GM13977 (cell line): ENCODE measurements at regions not wholly inside any gene's neighbourhood (a gene's known extent, or its start where the extent isn't known, plus 50 kb on each side); places are given as distances from the start of the nearest gene placed in this dataset.
"Not testable (repeated sequence)": the region's sequence is repeated elsewhere in the genome, so short reads cannot be mapped to it uniquely, and the experiment has no call there.

Source experiments
- DNase-seq: peaks from one replicate; pipeline ENCODE4 v3.0.0; 2012; ENCODE audit warnings: low spot score
- in situ Hi-C: fragments of 300-500 bp; cut with MboI; formaldehyde crosslinking; loops from one replicate; pipeline ENCODE4 v1.12.0; 2022; ENCODE audit warnings: low sequenced_read_pairs, low pct_unique_long_range_greater_than_20kb, mixed read lengths, inconsistent platforms; ENCODE audit not compliant: unreplicated experiment
- TF ChIP-seq, protein P1 (sequence below): IDR thresholded peaks from 2 replicates; pipeline ENCODE4 v1.5.1; 2012; ENCODE audit warnings: mild to moderate bottlenecking, control low read depth; ENCODE audit not compliant: insufficient read depth; ENCODE audit errors: extremely low read depth, missing control alignments

DNA sequence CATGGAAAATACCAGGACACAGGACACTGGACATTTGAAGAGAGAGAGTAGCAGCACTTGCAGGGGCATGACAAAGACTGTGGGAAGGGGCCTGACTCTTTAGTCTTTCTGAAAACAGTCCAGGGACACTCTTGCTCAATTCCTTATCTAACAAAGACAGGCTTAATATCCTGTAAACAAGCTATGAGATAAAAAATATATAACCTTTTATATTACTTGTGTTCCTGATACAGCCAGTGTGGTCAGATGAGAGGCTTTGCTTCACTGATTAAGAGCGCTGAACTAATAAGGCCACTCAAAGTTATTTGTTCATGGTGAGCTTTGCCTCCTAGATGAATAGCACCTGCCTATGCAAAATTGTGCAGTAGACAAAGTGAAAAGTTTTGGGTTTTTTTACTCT is 518.7 kb downstream of the LRRC70 start:
- in situ Hi-C loops: no loop called here
- no peak for DNase-seq
- TF ChIP-seq, protein P1, sequence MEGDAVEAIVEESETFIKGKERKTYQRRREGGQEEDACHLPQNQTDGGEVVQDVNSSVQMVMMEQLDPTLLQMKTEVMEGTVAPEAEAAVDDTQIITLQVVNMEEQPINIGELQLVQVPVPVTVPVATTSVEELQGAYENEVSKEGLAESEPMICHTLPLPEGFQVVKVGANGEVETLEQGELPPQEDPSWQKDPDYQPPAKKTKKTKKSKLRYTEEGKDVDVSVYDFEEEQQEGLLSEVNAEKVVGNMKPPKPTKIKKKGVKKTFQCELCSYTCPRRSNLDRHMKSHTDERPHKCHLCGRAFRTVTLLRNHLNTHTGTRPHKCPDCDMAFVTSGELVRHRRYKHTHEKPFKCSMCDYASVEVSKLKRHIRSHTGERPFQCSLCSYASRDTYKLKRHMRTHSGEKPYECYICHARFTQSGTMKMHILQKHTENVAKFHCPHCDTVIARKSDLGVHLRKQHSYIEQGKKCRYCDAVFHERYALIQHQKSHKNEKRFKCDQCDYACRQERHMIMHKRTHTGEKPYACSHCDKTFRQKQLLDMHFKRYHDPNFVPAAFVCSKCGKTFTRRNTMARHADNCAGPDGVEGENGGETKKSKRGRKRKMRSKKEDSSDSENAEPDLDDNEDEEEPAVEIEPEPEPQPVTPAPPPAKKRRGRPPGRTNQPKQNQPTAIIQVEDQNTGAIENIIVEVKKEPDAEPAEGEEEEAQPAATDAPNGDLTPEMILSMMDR: no peak

DNA sequence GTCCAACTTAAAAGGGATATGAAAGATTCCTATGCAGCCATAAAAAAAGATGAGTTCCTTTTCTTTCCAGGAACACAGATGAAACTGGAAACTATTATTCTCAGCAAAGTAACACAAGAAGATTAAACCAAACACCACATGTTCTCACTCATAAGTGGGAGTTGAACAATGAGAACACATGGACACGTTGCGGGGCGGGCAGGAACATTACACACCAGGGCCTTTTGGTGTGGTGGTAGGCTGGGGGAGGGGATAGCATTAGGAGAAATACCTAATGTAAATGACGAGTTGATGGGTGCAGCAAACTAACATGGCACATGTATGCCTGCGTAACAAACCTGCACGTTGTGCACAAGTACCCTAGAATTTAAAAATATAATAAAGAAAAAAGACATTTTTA is 516.1 kb downstream of the LRRC70 start:
- in situ Hi-C loops: no loop called here
- TF ChIP-seq, protein P1: no peak
- no peak for DNase-seq

DNA sequence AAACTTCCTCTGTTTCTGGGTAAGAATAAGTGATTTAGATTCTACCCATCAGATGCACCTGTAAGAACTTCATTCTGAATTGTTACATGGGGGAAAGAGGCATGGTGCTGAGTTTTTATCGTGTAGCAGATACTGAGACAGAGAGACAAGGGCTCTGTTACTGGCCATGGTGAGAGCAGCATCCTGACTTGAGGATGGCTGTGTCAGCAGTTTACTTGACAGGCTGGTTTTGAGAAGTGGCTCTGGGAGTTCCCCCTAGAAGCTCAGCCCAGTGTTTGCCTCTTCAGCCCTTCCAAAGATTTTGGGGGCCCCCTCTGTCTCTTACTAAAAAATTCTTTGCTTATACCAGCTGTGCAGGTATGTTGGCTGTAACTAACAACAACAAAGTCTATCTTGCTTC is 510.5 kb downstream of the LRRC70 start:
- in situ Hi-C loops: no loop called here
- DNase-seq: no peak

DNA sequence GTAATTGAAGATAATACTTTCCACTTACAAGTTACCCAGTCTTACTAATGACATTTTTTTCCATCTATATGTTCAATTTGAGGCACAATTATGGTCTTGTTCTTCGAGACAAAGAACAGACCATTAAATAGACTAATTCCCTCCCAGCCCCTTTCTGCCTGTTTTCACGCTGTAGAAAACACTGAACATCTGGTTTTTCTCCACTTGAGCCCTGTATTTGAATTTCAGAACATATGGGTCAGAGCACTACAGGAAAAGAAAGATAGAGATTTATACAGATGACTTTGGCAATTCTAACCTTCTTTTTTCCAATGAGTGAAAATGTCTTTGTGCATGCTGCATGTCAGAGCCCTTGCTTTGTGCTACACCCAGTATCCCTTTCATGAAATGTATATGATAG is 506.9 kb downstream of the LRRC70 start:
- TF ChIP-seq, protein P1: no peak
- DNase-seq: no peak

More for the DNA sequence above, 510.5 kb downstream of the LRRC70 start:
- TF ChIP-seq, protein P1: no peak

DNA sequence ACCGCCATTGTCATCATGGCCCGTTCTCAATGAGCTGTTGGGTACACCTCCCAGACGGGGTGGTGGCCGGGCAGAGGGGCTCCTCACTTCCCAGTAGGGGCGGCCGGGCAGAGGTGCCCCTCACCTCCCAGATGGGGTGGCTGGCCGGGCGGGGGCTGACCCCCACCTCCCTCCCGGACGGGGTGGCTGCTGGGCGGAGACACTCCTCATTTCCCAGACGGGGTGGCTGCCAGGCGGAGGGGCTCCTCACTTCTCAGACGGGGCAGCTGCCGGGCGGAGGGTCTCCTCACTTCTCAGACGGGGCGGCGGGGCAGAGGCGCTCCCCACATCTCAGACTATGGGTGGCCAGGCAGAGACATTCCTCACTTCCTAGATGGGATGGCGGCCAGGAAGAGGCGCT is 505.1 kb downstream of the LRRC70 start:
- in situ Hi-C loops, DNase-seq: not testable (repeated sequence)

More for the DNA sequence above, 506.9 kb downstream of the LRRC70 start:
- in situ Hi-C loops: no loop called here

DNA sequence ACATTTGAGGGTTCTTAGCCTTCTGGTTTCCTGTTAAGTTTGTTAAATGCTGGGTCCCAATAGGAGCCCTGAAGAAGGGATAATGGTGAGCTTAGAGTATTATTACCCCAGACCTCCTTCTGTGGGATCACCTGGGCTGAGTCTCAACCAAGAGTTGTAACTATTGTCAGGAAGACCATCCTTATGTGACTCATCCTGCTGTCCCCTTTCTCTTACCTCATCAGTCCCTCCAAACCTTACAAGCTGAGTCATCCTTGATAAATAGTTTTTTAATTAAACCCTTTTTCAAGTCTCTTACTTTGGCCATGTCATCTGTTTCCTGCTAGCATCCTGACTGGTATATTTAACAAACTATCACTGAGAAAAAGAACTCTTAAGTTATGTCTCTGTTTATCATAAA is 502.8 kb downstream of the LRRC70 start:
- no peak for DNase-seq
- in situ Hi-C loops: no loop called here
- TF ChIP-seq, protein P1: no peak

DNA sequence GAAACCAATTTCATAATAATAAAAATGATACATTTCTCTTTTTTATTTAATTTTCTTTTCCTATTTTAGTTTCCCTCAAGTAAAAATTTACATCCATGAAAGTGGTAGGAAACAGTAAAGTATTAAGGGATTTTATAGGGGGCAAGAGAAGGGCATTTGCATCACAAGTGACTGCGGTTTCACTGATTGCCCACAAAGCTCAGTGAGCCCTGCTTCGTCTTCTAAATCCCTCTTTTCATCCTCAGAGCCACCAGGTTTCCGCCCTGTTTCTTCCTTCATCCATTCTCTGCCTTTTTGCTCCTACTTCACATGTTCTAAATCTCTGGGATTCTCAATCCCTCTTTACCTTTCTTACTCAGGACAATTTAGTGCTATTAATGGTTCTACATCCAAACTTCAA is 491.4 kb downstream of the LRRC70 start:
- TF ChIP-seq, protein P1: no peak
- no peak for DNase-seq
- in situ Hi-C loops: no loop called here
